PFSK-1 (cell line): ENCODE measurements at regions not wholly inside any gene's neighbourhood (a gene's known extent, or its start where the extent isn't known, plus 50 kb on each side); places are given as distances from the start of the nearest gene placed in this dataset.

Experiments used
- FOXP2 ChIP-seq: optimal IDR thresholded peaks from 2 replicates; pipeline ENCODE3; 2011; ENCODE audit warnings: borderline replicate concordance, control low read depth, inconsistent platforms; ENCODE audit not compliant: insufficient read depth; ENCODE audit errors: extremely low read length, extremely low read depth
- POLR2AphosphoS5 ChIP-seq: IDR thresholded peaks from 2 replicates; pipeline ENCODE4 v1.6.1; 2012; ENCODE audit warnings: low read depth, mild to moderate bottlenecking, control low read depth, low read length, moderate library complexity
- REST ChIP-seq, 2 experiments: IDR thresholded peaks; 2 replicates each; pipeline versions ENCODE4 v1.6.1 to v1.8.0; 2011 to 2012; ENCODE audit warnings: low read depth in 2 of 2, low read length in 2 of 2, control low read depth in 1 of 2, inconsistent platforms in 1 of 2, mild to moderate bottlenecking in 1 of 2, moderate library complexity in 1 of 2; ENCODE audit not compliant: insufficient read depth in 1 of 2
- SIN3A ChIP-seq: IDR thresholded peaks from 2 replicates; pipeline ENCODE4 v1.6.1; 2012; ENCODE audit warnings: mild to moderate bottlenecking, low read length, moderate library complexity, borderline replicate concordance; ENCODE audit not compliant: insufficient read depth
- TAF1 ChIP-seq: IDR thresholded peaks from 2 replicates; pipeline ENCODE4 v1.6.1; 2012; ENCODE audit warnings: low read length, control low read depth, borderline replicate concordance; ENCODE audit not compliant: insufficient read depth

- no peak for TF ChIP-seq TAF1
- no peak for TF ChIP-seq FOXP2
- no peak for TF ChIP-seq POLR2AphosphoS5
- TF ChIP-seq REST (IDR thresholded peaks at IDR 0.05; ENCODE audit: insufficient read depth in 1 of 2, low read depth in 2 of 2, low read length in 2 of 2) = no peak
- no peak for TF ChIP-seq SIN3A
Observed at GRCh38 chr16:47973552-47973951, 182.2 kb downstream of the ABCC12 start.

GRCh38 chr16:47972246-47972985 lies 183.4 kb downstream of the ABCC12 start:
- TF ChIP-seq SIN3A (no peak), REST (IDR thresholded peaks at IDR 0.05; ENCODE audit: insufficient read depth in 1 of 2, low read depth in 2 of 2, low read length in 2 of 2) (no peak), FOXP2 (no peak), TAF1 (no peak), POLR2AphosphoS5 (no peak)

GRCh38 chr16:47971225-47971624 lies 184.6 kb downstream of the ABCC12 start:
- TF ChIP-seq SIN3A (no peak), FOXP2 (no peak), REST (IDR thresholded peaks at IDR 0.05; ENCODE audit: insufficient read depth in 1 of 2, low read depth in 2 of 2, low read length in 2 of 2) (no peak), POLR2AphosphoS5 (no peak), TAF1 (no peak)

- no peak for TF ChIP-seq TAF1
- peak; percentile 81 to 96 for TF ChIP-seq REST (IDR thresholded peaks at IDR 0.05; ENCODE audit: insufficient read depth in 1 of 2, low read depth in 2 of 2, low read length in 2 of 2)
Observed at GRCh38 chr16:47970291-47970931, 185.4 kb downstream of the ABCC12 start.

- TF ChIP-seq SIN3A (no peak), POLR2AphosphoS5 (no peak), TAF1 (no peak), FOXP2 (no peak), REST (IDR thresholded peaks at IDR 0.05; ENCODE audit: insufficient read depth in 1 of 2, low read depth in 2 of 2, low read length in 2 of 2) (no peak)
Observed at GRCh38 chr16:47967374-47967773, 188.4 kb downstream of the ABCC12 start.
